ENCODE measurements at regions not wholly inside any gene's neighbourhood (a gene's known extent, or its start where the extent isn't known, plus 50 kb on each side); places are given as distances from the start of the nearest gene placed in this dataset.
A peak's percentile ranks its signal among the peaks of the same experiment; 100 is the strongest.

- peaks cover 0 to 6% (median 0%) of the 10 kb centered on the region in 4 donors for H3K4me1 ChIP-seq
- H3K36me3 ChIP-seq: peaks cover 0 to 4% (median 0%) of the 10 kb centered on the region in 4 donors
- TF ChIP-seq CTCF (IDR thresholded peaks at IDR 0.05): no peak
- no peak for TF ChIP-seq POLR2A (IDR thresholded peaks at IDR 0.05)
- no peak for TF ChIP-seq EP300 (IDR thresholded peaks at IDR 0.05)
- no peak for TF ChIP-seq POLR2AphosphoS5 (IDR thresholded peaks at IDR 0.05)
- no peaks in the 10 kb centered on the region for H3K27me3 ChIP-seq
- no peak overlapping the region for H3K4me3 ChIP-seq
- peak overlapping the region in 1 of 4 donors; percentile 34 for H3K27ac ChIP-seq
- no peaks in the 10 kb centered on the region for H3K9me3 ChIP-seq
- DNase-seq: no peak
- WGBS, 2 donors: 40 to 96% methylated on average over 16 of the region's 16 CpGs
- intact Hi-C loops (cut with DNase I): no loop called here
Observed at GRCh38 chr16:29318037-29318436, 88.5 kb downstream of the NPIPB11 start.

- intact Hi-C loops (cut with DNase I): no loop called here
- DNase-seq: no peak
- no peak overlapping the region for H3K27ac ChIP-seq
- H3K27me3 ChIP-seq: no peaks in the 10 kb centered on the region
- no peaks in the 10 kb centered on the region for H3K9me3 ChIP-seq
- WGBS, 2 donors: 95 to 96% methylated on average over 13 of the region's 13 CpGs
- no peak for TF ChIP-seq POLR2AphosphoS5 (IDR thresholded peaks at IDR 0.05)
- TF ChIP-seq EP300 (IDR thresholded peaks at IDR 0.05): no peak
- TF ChIP-seq POLR2A (IDR thresholded peaks at IDR 0.05): no peak
- TF ChIP-seq CTCF (IDR thresholded peaks at IDR 0.05): no peak
- no peak overlapping the region for H3K4me3 ChIP-seq
- H3K36me3 ChIP-seq: peaks cover 0 to 4% (median 0%) of the 10 kb centered on the region in 4 donors
- H3K4me1 ChIP-seq: peaks cover 0 to 6% (median 0%) of the 10 kb centered on the region in 4 donors
Observed at GRCh38 chr16:29317269-29317668, 89.2 kb downstream of the NPIPB11 start.

DNA sequence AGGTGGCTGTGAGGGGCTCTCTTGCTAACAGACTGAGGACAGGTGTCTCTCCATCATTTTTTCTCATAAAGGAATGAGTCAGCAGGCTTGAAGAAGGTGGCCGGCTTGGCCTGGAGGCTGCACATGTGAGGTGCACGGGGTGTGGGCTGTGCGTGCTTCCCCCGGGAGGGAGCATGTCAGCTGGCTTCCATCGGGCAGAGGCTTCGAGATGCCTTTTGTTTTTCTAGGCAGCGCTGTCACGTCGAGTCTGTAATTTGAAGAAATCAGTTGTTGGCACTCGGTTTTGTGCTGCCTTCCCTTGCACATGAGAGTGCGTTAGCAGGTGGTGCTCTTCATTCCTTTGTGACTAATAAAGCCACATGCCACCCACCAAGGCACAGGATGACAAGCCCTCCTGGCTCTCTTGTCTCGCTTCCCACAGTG is 89.7 kb downstream of the NPIPB11 start:
- Histone ChIP-seq H3K36me3 (peaks cover 0 to 4% (median 0%) of the 10 kb centered on the region in 4 donors), H3K4me1 (peaks cover 0 to 6% (median 0%) of the 10 kb centered on the region in 4 donors), H3K27me3 (no peaks in the 10 kb centered on the region), H3K27ac (no peak overlapping the region), H3K9me3 (no peaks in the 10 kb centered on the region), H3K4me3 (no peak overlapping the region)
- no peak for TF ChIP-seq POLR2A (IDR thresholded peaks at IDR 0.05)
- TF ChIP-seq POLR2AphosphoS5 (IDR thresholded peaks at IDR 0.05): no peak
- no peak for TF ChIP-seq CTCF (IDR thresholded peaks at IDR 0.05)
- no peak for TF ChIP-seq EP300 (IDR thresholded peaks at IDR 0.05)
- intact Hi-C loops (cut with DNase I): no loop called here
- peak; percentile 33 for DNase-seq
- 90 to 92% methylated on average over 12 of the region's 12 CpGs for WGBS, 2 donors

- DNase-seq: peak; percentile 27
- intact Hi-C loops (cut with DNase I): no loop called here
- Histone ChIP-seq H3K27me3 (no peaks in the 10 kb centered on the region), H3K4me1 (peaks cover 0 to 6% (median 0%) of the 10 kb centered on the region in 4 donors), H3K4me3 (no peak overlapping the region), H3K36me3 (peaks cover 0 to 2% (median 0%) of the 10 kb centered on the region in 4 donors), H3K9me3 (no peaks in the 10 kb centered on the region), H3K27ac (no peak overlapping the region)
- 43 to 78% methylated on average over 12 of the region's 12 CpGs for WGBS, 2 donors
- TF ChIP-seq CTCF (IDR thresholded peaks at IDR 0.05) (no peak), EP300 (IDR thresholded peaks at IDR 0.05) (no peak), POLR2A (IDR thresholded peaks at IDR 0.05) (no peak), POLR2AphosphoS5 (IDR thresholded peaks at IDR 0.05) (no peak)
Observed at GRCh38 chr16:29315916-29316517, 90.5 kb downstream of the NPIPB11 start.

- no peak overlapping the region for H3K4me3 ChIP-seq
- intact Hi-C loops (cut with DNase I): no loop called here
- no peaks in the 10 kb centered on the region for H3K36me3 ChIP-seq
- no peak for TF ChIP-seq POLR2AphosphoS5 (IDR thresholded peaks at IDR 0.05)
- no peak for TF ChIP-seq POLR2A (IDR thresholded peaks at IDR 0.05)
- TF ChIP-seq CTCF (IDR thresholded peaks at IDR 0.05): no peak
- no peak for TF ChIP-seq EP300 (IDR thresholded peaks at IDR 0.05)
- no peaks in the 10 kb centered on the region for H3K9me3 ChIP-seq
- H3K27me3 ChIP-seq: no peaks in the 10 kb centered on the region
- peak; percentile 28 for DNase-seq
- H3K27ac ChIP-seq: no peak overlapping the region
- WGBS, 2 donors: 92% methylated on average over 5 of the region's 5 CpGs
- peaks cover 0 to 6% (median 0%) of the 10 kb centered on the region in 4 donors for H3K4me1 ChIP-seq
Observed at GRCh38 chr16:29315046-29315445, 91.5 kb downstream of the NPIPB11 start.

Measured in sigmoid colon (tissue), 6 donors.